H1 (cell line): ENCODE measurements at regions not wholly inside any gene's neighbourhood (a gene's known extent, or its start where the extent isn't known, plus 50 kb on each side); places are given as distances from the start of the nearest gene placed in this dataset.

ENCODE experiments used
- CTCF ChIA-PET: fragments of 300-600 bp; sonication (Branson Sonifier 250); formaldehyde crosslinking; loops from one replicate; lab custom pipeline; 2021; ENCODE audit not compliant: partially characterized antibody; lab: Charles Lee
- POLR2A ChIA-PET: fragments of 300-600 bp; sonication (Branson Sonifier 250); formaldehyde crosslinking; loops from one replicate; lab custom pipeline; 2021; ENCODE audit warnings: inconsistent platforms; ENCODE audit not compliant: partially characterized antibody; lab: Charles Lee
- DNase-seq, 2 experiments: peaks; one replicate each; pipeline versions ENCODE4 v3.0.0 to v3.0.0-alpha.2; 2010 to 2022; ENCODE audit warnings: low spot score in 2 of 2, low read depth in 1 of 2, mixed read lengths in 1 of 2
- FAIRE-seq: peaks from 2 replicates; lab custom pipeline; 2011; peaks lifted over from hg19 to GRCh38; lab: Jason Lieb, UNC
- H2AFZ ChIP-seq: 2 replicates; pipeline ENCODE4 v1.8.1; 2012; ENCODE audit warnings: low read length, inconsistent platforms
- H2AK5ac ChIP-seq: 2 replicates; pipeline ENCODE4 v1.6.1; 2013; ENCODE audit warnings: low read depth, low read length
- H2BK120ac ChIP-seq: replicated peaks from 2 replicates; pipeline ENCODE3; 2013; ENCODE audit warnings: low read depth, low read length, inconsistent platforms
- H2BK12ac ChIP-seq: 2 replicates; pipeline ENCODE4 v1.6.1; 2013; ENCODE audit warnings: low read depth, low read length
- H2BK15ac ChIP-seq: 2 replicates; pipeline ENCODE4 v1.6.1; 2013; ENCODE audit warnings: low read length
- H2BK20ac ChIP-seq: 2 replicates; pipeline ENCODE4 v1.6.1; 2013; ENCODE audit warnings: low read length
- H2BK5ac ChIP-seq: 2 replicates; pipeline ENCODE4 v1.6.1; 2013; ENCODE audit warnings: low read depth, low read length
- H3K14ac ChIP-seq: 2 replicates; pipeline ENCODE4 v1.6.1; 2013; ENCODE audit warnings: inconsistent platforms; ENCODE audit not compliant: insufficient read length
- H3K18ac ChIP-seq: 2 replicates; pipeline ENCODE4 v1.6.1; 2013; ENCODE audit warnings: low read length; ENCODE audit errors: extremely low read depth
- H3K23ac ChIP-seq: 2 replicates; pipeline ENCODE4 v1.6.1; 2013; ENCODE audit warnings: inconsistent platforms; ENCODE audit not compliant: insufficient read length
- H3K23me2 ChIP-seq: 2 replicates; pipeline ENCODE4 v1.6.1; 2013; ENCODE audit warnings: low read depth, low read length
- H3K27ac ChIP-seq: 2 replicates; pipeline ENCODE4 v1.6.1; 2011; ENCODE audit warnings: low read depth, low read length, inconsistent platforms
- H3K27me3 ChIP-seq, 4 experiments: replicated peaks in 1 of 4; 1 replicate in 1 of 4; 2 replicates in 3 of 4; pipeline versions ENCODE4 v1.6.1 to v1.8.1; 2011 to 2013; ENCODE audit warnings: low read length in 3 of 4, mild to moderate bottlenecking in 3 of 4, inconsistent platforms in 2 of 4, mixed read lengths in 2 of 4, moderate library complexity in 1 of 4; ENCODE audit not compliant: control insufficient read depth in 3 of 4, insufficient read depth in 3 of 4; ENCODE audit errors: extremely low read depth in 1 of 4
- H3K36me3 ChIP-seq, 4 experiments: 2 replicates each; pipeline versions ENCODE4 v1.6.1 to v1.8.1; 2011 to 2013; ENCODE audit warnings: mild to moderate bottlenecking in 4 of 4, low read length in 3 of 4, moderate library complexity in 2 of 4, control low read depth in 1 of 4, inconsistent platforms in 1 of 4; ENCODE audit not compliant: insufficient read depth in 4 of 4, control insufficient read depth in 2 of 4
- H3K4ac ChIP-seq: replicated peaks from 2 replicates; pipeline ENCODE3; 2013; ENCODE audit warnings: low read length, low read depth, mixed read lengths, inconsistent platforms; ENCODE audit not compliant: insufficient read length
- H3K4me1 ChIP-seq, 4 experiments: replicated peaks in 1 of 4; 1 replicate in 1 of 4; 2 replicates in 3 of 4; pipeline versions ENCODE4 v1.6.1 to v1.8.1; 2011 to 2013; ENCODE audit warnings: low read length in 3 of 4, inconsistent platforms in 2 of 4, mixed read lengths in 1 of 4; ENCODE audit not compliant: insufficient read depth in 4 of 4, control insufficient read depth in 3 of 4
- H3K4me2 ChIP-seq, 2 experiments: 2 replicates each; pipeline versions ENCODE4 v1.6.1 to v1.8.1; 2011 to 2013; ENCODE audit warnings: low read depth in 2 of 2, low read length in 2 of 2, control low read depth in 1 of 2, inconsistent platforms in 1 of 2, mild to moderate bottlenecking in 1 of 2; ENCODE audit not compliant: insufficient read depth in 1 of 2
- H3K4me3 ChIP-seq, 4 experiments: fragments of 200-600, 300-600 bp in 1 of 4; sonication (generic), shearing (Covaris generic), sonication (Bioruptor Twin) in 1 of 4; 2 replicates each; pipeline versions ENCODE4 v1.5.1 to v1.8.1; 2011 to 2016; ENCODE audit warnings: low read length in 4 of 4, low read depth in 3 of 4, control low read depth in 2 of 4, inconsistent platforms in 2 of 4, mild to moderate bottlenecking in 2 of 4, mixed read lengths in 1 of 4, moderate library complexity in 1 of 4; ENCODE audit not compliant: insufficient read depth in 2 of 4; ENCODE audit errors: extremely low read depth in 1 of 4
- H3K56ac ChIP-seq: replicated peaks from 2 replicates; pipeline ENCODE3; 2013; ENCODE audit warnings: low read depth, mild to moderate bottlenecking, mixed read lengths, low read length, inconsistent platforms; ENCODE audit not compliant: insufficient read length
- H3K79me1 ChIP-seq: 2 replicates; pipeline ENCODE4 v1.6.1; 2013; ENCODE audit warnings: low read depth, low read length, control low read depth
- H3K79me2 ChIP-seq, 2 experiments: 2 replicates each; pipeline versions ENCODE4 v1.6.1 to v1.8.1; 2012 to 2013; ENCODE audit warnings: low read length in 2 of 2, mild to moderate bottlenecking in 2 of 2, inconsistent platforms in 1 of 2; ENCODE audit not compliant: insufficient read depth in 2 of 2, control insufficient read depth in 1 of 2
- H3K9ac ChIP-seq, 4 experiments: replicated peaks in 1 of 4; 1 replicate in 1 of 4; 2 replicates in 3 of 4; pipeline versions ENCODE4 v1.6.1 to v1.8.1; 2011 to 2013; ENCODE audit warnings: low read depth in 3 of 4, low read length in 3 of 4, control low read depth in 2 of 4, mild to moderate bottlenecking in 2 of 4, moderate library complexity in 2 of 4, inconsistent platforms in 1 of 4; ENCODE audit errors: extremely low read depth in 1 of 4
- H3K9me3 ChIP-seq, 2 experiments: 2 replicates each; pipeline versions ENCODE4 v1.6.1 to v1.8.1; 2012 to 2013; ENCODE audit warnings: mild to moderate bottlenecking in 2 of 2, moderate library complexity in 2 of 2, control low read depth in 1 of 2, inconsistent platforms in 1 of 2, low read depth in 1 of 2, low read length in 1 of 2, mixed read lengths in 1 of 2; ENCODE audit not compliant: insufficient read depth in 2 of 2
- H4K20me1 ChIP-seq, 2 experiments: replicated peaks in 1 of 2; 2 replicates each; pipeline versions ENCODE3 to v1.8.1; 2011 to 2013; ENCODE audit warnings: inconsistent platforms in 2 of 2, low read length in 2 of 2, mild to moderate bottlenecking in 1 of 2; ENCODE audit not compliant: insufficient read depth in 2 of 2, control insufficient read depth in 1 of 2
- H4K5ac ChIP-seq: 2 replicates; pipeline ENCODE4 v1.6.1; 2013; ENCODE audit warnings: low read length, low read depth, mixed read lengths, inconsistent platforms; ENCODE audit not compliant: insufficient read length
- H4K8ac ChIP-seq: 2 replicates; pipeline ENCODE4 v1.8.0; 2013; ENCODE audit warnings: mild to moderate bottlenecking, moderate library complexity, low read length, inconsistent platforms; ENCODE audit not compliant: insufficient read depth; ENCODE audit errors: extremely low read depth
- H4K91ac ChIP-seq: replicated peaks from 2 replicates; pipeline ENCODE3; 2013; ENCODE audit warnings: low read length, mixed read lengths, inconsistent platforms; ENCODE audit not compliant: insufficient read length
- ASH2L ChIP-seq: fragments of 200-600, 300-600 bp; sonication (generic); IDR thresholded peaks from one replicate; pipeline ENCODE4 v1.7.1; 2017; ENCODE audit warnings: low read length
- BRCA1 ChIP-seq: IDR thresholded peaks from 2 replicates; pipeline ENCODE4 v1.6.1; 2012; ENCODE audit warnings: low read depth, low read length, improper control_type of control experiment
- EGR1 ChIP-seq: IDR thresholded peaks from 2 replicates; pipeline ENCODE4 v1.6.1; 2011; ENCODE audit warnings: low read depth, low read length, borderline replicate concordance
- HDAC2 ChIP-seq, 2 experiments: fragments of 300-600 bp in 1 of 2; sonication (generic) in 1 of 2; IDR thresholded peaks; 2 replicates each; pipeline ENCODE4 v1.6.1; 2011 to 2012; ENCODE audit warnings: low read depth in 2 of 2, low read length in 2 of 2, mild to moderate bottlenecking in 2 of 2, moderate library complexity in 2 of 2, borderline replicate concordance in 1 of 2, inconsistent platforms in 1 of 2
- JUN ChIP-seq: IDR thresholded peaks from 2 replicates; pipeline ENCODE4 v1.6.1; 2011; ENCODE audit warnings: low read depth, mild to moderate bottlenecking, improper control_type of control experiment, low read length
- JUND ChIP-seq: IDR thresholded peaks from 2 replicates; pipeline ENCODE4 v1.6.1; 2011; ENCODE audit warnings: mild to moderate bottlenecking, improper control_type of control experiment, low read length
- SIRT6 ChIP-seq: IDR thresholded peaks from one replicate; pipeline ENCODE4 v1.7.1; 2012; ENCODE audit warnings: low read length, inconsistent platforms
- SIX5 ChIP-seq: IDR thresholded peaks from 2 replicates; pipeline ENCODE4 v1.6.1; 2011; ENCODE audit warnings: mild to moderate bottlenecking, low read depth, low read length
- SP4 ChIP-seq: IDR thresholded peaks from 2 replicates; pipeline ENCODE4 v1.6.1; 2012; ENCODE audit warnings: low read length, inconsistent platforms
- TAF7 ChIP-seq: optimal IDR thresholded peaks from 2 replicates; pipeline ENCODE3; 2011; ENCODE audit warnings: low read depth, mild to moderate bottlenecking, inconsistent platforms, low read length, moderate library complexity, borderline replicate concordance
- TEAD4 ChIP-seq: IDR thresholded peaks from 2 replicates; pipeline ENCODE4 v1.6.1; 2012; ENCODE audit warnings: low read depth, low read length, inconsistent platforms, mixed read lengths
- USF2 ChIP-seq: IDR thresholded peaks from 2 replicates; pipeline ENCODE4 v1.6.1; 2011; ENCODE audit warnings: low read length, improper control_type of control experiment
- WGBS, 2 experiments: shearing (Covaris generic) in 1 of 2; methylation state at CpG; one replicate each; pipeline versions ENCODE4 v1.1.6 to v1.1.7; 2013 to 2015; ENCODE audit warnings: low lambda C conversion rate in 2 of 2, mixed read lengths in 2 of 2, inconsistent platforms in 1 of 2, low coverage in 1 of 2, missing lambda C conversion rate in 1 of 2; ENCODE audit not compliant: insufficient replicate concordance in 2 of 2, insufficient coverage in 1 of 2, insufficient read length in 1 of 2; ENCODE audit errors: extremely low coverage in 1 of 2, missing lambda C conversion rate in 1 of 2; 5-methylcytosine and 5-hydroxymethylcytosine counted together
- TF ChIP-seq, protein P1 (sequence below): IDR thresholded peaks from 2 replicates; pipeline ENCODE4 v1.6.1; 2012; ENCODE audit warnings: inconsistent platforms

DNA sequence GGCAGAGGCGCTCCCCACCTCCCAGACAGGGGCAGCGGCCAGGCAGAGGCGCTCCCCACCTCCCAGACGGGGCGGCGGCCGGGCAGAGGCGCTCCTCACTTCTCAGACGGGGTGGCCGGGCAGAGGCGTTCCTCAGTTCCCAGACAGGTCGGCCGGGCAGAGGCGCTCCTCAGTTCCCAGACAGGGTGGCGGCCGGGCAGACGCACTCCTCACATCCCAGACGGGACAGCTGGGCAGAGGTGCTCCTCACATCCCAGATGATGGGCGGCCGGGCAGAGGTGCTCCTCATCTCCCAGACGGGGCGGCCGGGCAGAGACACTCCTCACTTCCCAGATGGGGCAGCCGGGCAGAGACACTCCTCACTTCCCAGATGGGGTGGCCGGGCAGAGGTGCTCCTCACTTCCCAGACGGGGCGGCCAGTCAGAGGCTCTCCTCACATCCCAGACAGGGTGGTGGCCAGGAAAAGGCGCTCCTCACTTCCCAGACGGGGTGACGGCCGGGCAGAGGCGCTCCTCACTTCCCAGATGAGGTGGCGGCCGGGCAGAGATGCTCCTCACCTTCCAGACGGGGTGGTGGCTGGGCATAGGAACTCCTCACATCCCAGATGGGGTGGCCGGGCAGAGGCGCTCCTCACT lies 75.1 kb downstream of the CARTPT start:
- FAIRE-seq: no peak
- H3K36me3 ChIP-seq: peaks cover 0 to 8% (median 0%) of the 10 kb centered on the region in 4 experiments; a peak in 1 of 8 replicates
- H3K14ac ChIP-seq: no peak overlapping the region
- no peak overlapping the region for H4K91ac ChIP-seq
- no peak for DNase-seq
- H3K9ac ChIP-seq: no peak overlapping the region
- no peak overlapping the region for H3K23ac ChIP-seq
- H3K4ac ChIP-seq: no peak overlapping the region
- 94% methylated on average over 18 of the region's 37 CpGs; no CpG with 5 or more reads in 1 of the 2 experiments for WGBS, 2 experiments
- H3K4me2 ChIP-seq: no peak overlapping the region
- H2BK120ac ChIP-seq: no peak overlapping the region
- no peak overlapping the region for H2BK15ac ChIP-seq
- H4K20me1 ChIP-seq: no peaks in the 10 kb centered on the region
- no peak overlapping the region for H2AK5ac ChIP-seq
- ChIA-PET CTCF (no interaction called here), POLR2A (no interaction called here)
- H3K4me3 ChIP-seq: no peak overlapping the region
- no peaks in the 10 kb centered on the region; a peak in 2 of 7 replicates for H3K4me1 ChIP-seq
- H2BK12ac ChIP-seq: no peak overlapping the region
- H2BK20ac ChIP-seq: no peak overlapping the region
- no peak overlapping the region for H4K5ac ChIP-seq
- H3K9me3 ChIP-seq: peaks cover 5 to 17% of the 10 kb centered on the region in 2 experiments; a peak in 3 of 4 replicates
- no peak overlapping the region for H4K8ac ChIP-seq
- H3K27ac ChIP-seq: no peak overlapping the region
- H3K27me3 ChIP-seq: no peaks in the 10 kb centered on the region
- H3K18ac ChIP-seq: no peak overlapping the region
- no peaks in the 10 kb centered on the region for H3K79me2 ChIP-seq
- H2AFZ ChIP-seq: no peak overlapping the region
- H3K23me2 ChIP-seq: no peaks in the 10 kb centered on the region
- H3K79me1 ChIP-seq: no peaks in the 10 kb centered on the region
- H3K56ac ChIP-seq: no peak overlapping the region
- no peak overlapping the region for H2BK5ac ChIP-seq
- TF ChIP-seq EGR1 (no peak), BRCA1 (no peak), TEAD4 (no peak), TAF7 (no peak), SIX5 (no peak), JUN (no peak), JUND (no peak), USF2 (no peak), SIRT6 (no peak), HDAC2 (IDR thresholded peaks at IDR 0.05; ENCODE audit: borderline replicate concordance in 1 of 2, low read depth in 2 of 2, low read length in 2 of 2) (no peak), ASH2L (no peak), SP4 (no peak)
- TF ChIP-seq, protein P1, sequence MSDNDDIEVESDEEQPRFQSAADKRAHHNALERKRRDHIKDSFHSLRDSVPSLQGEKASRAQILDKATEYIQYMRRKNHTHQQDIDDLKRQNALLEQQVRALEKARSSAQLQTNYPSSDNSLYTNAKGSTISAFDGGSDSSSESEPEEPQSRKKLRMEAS: no peak
